H9 (cell line): ENCODE measurements at regions not wholly inside any gene's neighbourhood (a gene's known extent, or its start where the extent isn't known, plus 50 kb on each side); places are given as distances from the start of the nearest gene placed in this dataset.

Experiments
- DNase-seq: peaks from one replicate; pipeline ENCODE4 v3.0.0-alpha.2; 2017
- H2AFZ ChIP-seq: one replicate; pipeline ENCODE4 v1.6.1; 2013; ENCODE audit warnings: mild to moderate bottlenecking, low read length, control low read depth, moderate library complexity
- H2AK5ac ChIP-seq: 2 replicates; pipeline ENCODE4 v1.6.1; 2013; ENCODE audit warnings: low read length, control low read depth, mixed read lengths; ENCODE audit not compliant: insufficient read length
- H2BK120ac ChIP-seq: one replicate; pipeline ENCODE4 v1.6.1; 2013; ENCODE audit warnings: low read depth, mild to moderate bottlenecking, low read length, control low read depth, inconsistent platforms; ENCODE audit not compliant: poor library complexity, severe bottlenecking
- H2BK12ac ChIP-seq: 2 replicates; pipeline ENCODE4 v1.6.1; 2013; ENCODE audit warnings: low read length, control low read depth, mixed read lengths, low read depth; ENCODE audit not compliant: insufficient read length
- H2BK15ac ChIP-seq: 2 replicates; pipeline ENCODE4 v1.6.1; 2013; ENCODE audit warnings: low read depth, low read length, control low read depth
- H2BK20ac ChIP-seq: one replicate; pipeline ENCODE4 v1.6.1; 2013; ENCODE audit warnings: low read depth, mild to moderate bottlenecking, low read length, control low read depth, inconsistent platforms; ENCODE audit not compliant: poor library complexity, severe bottlenecking
- H2BK5ac ChIP-seq: 2 replicates; pipeline ENCODE4 v1.6.1; 2013; ENCODE audit warnings: low read length, control low read depth, mixed read lengths; ENCODE audit not compliant: insufficient read length
- H3K14ac ChIP-seq: 2 replicates; pipeline ENCODE4 v1.6.1; 2013; ENCODE audit warnings: low read length, control low read depth; ENCODE audit not compliant: insufficient read depth
- H3K18ac ChIP-seq: 2 replicates; pipeline ENCODE4 v1.6.1; 2013; ENCODE audit warnings: low read depth, mild to moderate bottlenecking, mixed read lengths, low read length, control low read depth; ENCODE audit not compliant: insufficient read length
- H3K23ac ChIP-seq: 2 replicates; pipeline ENCODE4 v1.6.1; 2013; ENCODE audit warnings: low read length, control low read depth, mixed read lengths, low read depth; ENCODE audit not compliant: insufficient read length
- H3K23me2 ChIP-seq: 2 replicates; pipeline ENCODE4 v1.6.1; 2013; ENCODE audit warnings: low read depth, mild to moderate bottlenecking, mixed read lengths, low read length, control low read depth; ENCODE audit not compliant: insufficient read length, poor library complexity, severe bottlenecking
- H3K27ac ChIP-seq: 2 replicates; pipeline ENCODE4 v1.5.1; 2013; ENCODE audit warnings: low read length, control low read depth, mixed read lengths, low read depth; ENCODE audit not compliant: insufficient read length
- H3K27me3 ChIP-seq: 2 replicates; pipeline ENCODE4 v1.6.1; 2013; ENCODE audit warnings: low read length, control low read depth, inconsistent platforms; ENCODE audit not compliant: insufficient read depth
- H3K4ac ChIP-seq: 2 replicates; pipeline ENCODE4 v1.6.1; 2013; ENCODE audit warnings: low read depth, mild to moderate bottlenecking, control low read depth, inconsistent platforms, low read length, moderate library complexity
- H3K4me1 ChIP-seq: 2 replicates; pipeline ENCODE4 v1.6.1; 2013; ENCODE audit warnings: low read length, control low read depth, inconsistent platforms; ENCODE audit not compliant: insufficient read depth
- H3K4me2 ChIP-seq: 2 replicates; pipeline ENCODE4 v1.6.1; 2013; ENCODE audit warnings: low read length, control low read depth, mixed read lengths; ENCODE audit not compliant: insufficient read length, insufficient read depth
- H3K56ac ChIP-seq: 2 replicates; pipeline ENCODE4 v1.6.1; 2013; ENCODE audit warnings: low read depth, mild to moderate bottlenecking, mixed read lengths, low read length, control low read depth; ENCODE audit not compliant: insufficient read length
- H3K79me1 ChIP-seq: 2 replicates; pipeline ENCODE4 v1.6.1; 2013; ENCODE audit warnings: low read depth, mild to moderate bottlenecking, moderate library complexity, low read length, control low read depth, inconsistent platforms; ENCODE audit not compliant: insufficient read depth, poor library complexity, severe bottlenecking
- H3K79me2 ChIP-seq: 2 replicates; pipeline ENCODE4 v1.6.1; 2013; ENCODE audit warnings: low read length, control low read depth, inconsistent platforms; ENCODE audit not compliant: insufficient read depth
- H3K9ac ChIP-seq: 2 replicates; pipeline ENCODE4 v1.6.1; 2013; ENCODE audit warnings: low read length, control low read depth, mixed read lengths; ENCODE audit not compliant: insufficient read length; ENCODE audit errors: extremely low read depth
- H3K9me3 ChIP-seq: one replicate; pipeline ENCODE4 v1.6.1; 2013; ENCODE audit warnings: low read depth, low read length, inconsistent platforms; ENCODE audit not compliant: control insufficient read depth
- H3T11ph ChIP-seq: one replicate; pipeline ENCODE4 v1.6.1; 2013; ENCODE audit warnings: mild to moderate bottlenecking, low read length, control low read depth, inconsistent platforms
- H4K20me1 ChIP-seq: one replicate; pipeline ENCODE4 v1.6.1; 2013; ENCODE audit not compliant: control insufficient read depth, insufficient read length, insufficient read depth
- H4K5ac ChIP-seq: 2 replicates; pipeline ENCODE4 v1.6.1; 2013; ENCODE audit warnings: low read depth, mild to moderate bottlenecking, mixed read lengths, low read length, control low read depth; ENCODE audit not compliant: insufficient read length
- H4K8ac ChIP-seq: replicated peaks from 2 replicates; pipeline ENCODE4 v1.6.1; 2013; ENCODE audit warnings: low read length, control low read depth, mixed read lengths, low read depth; ENCODE audit not compliant: insufficient read length
- H4K91ac ChIP-seq: 2 replicates; pipeline ENCODE4 v1.6.1; 2013; ENCODE audit warnings: low read depth, mild to moderate bottlenecking, moderate library complexity, mixed read lengths, low read length, control low read depth; ENCODE audit not compliant: insufficient read length
- H3K27ac Mint-ChIP-seq, 3 experiments: 2 replicates in 2 of 3; 3 replicates in 1 of 3; pipeline ENCODE4 v1.8.0; 2020 to 2021; ENCODE audit warnings: mixed read lengths in 3 of 3, mild to moderate bottlenecking in 1 of 3, moderate library complexity in 1 of 3
- H3K27me3 Mint-ChIP-seq: 2 replicates; pipeline ENCODE4 v1.8.0; 2021; ENCODE audit warnings: low read depth, mild to moderate bottlenecking, moderate library complexity, mixed read lengths
- H3K36me3 Mint-ChIP-seq, 3 experiments: 2 replicates in 2 of 3; 3 replicates in 1 of 3; pipeline ENCODE4 v1.8.0; 2020 to 2021; ENCODE audit warnings: low read depth in 3 of 3, mixed read lengths in 3 of 3; ENCODE audit not compliant: insufficient read depth in 1 of 3
- H3K4me1 Mint-ChIP-seq, 2 experiments: 2 replicates each; pipeline ENCODE4 v1.8.0; 2020; ENCODE audit warnings: mixed read lengths in 2 of 2
- H3K4me3 Mint-ChIP-seq, 2 experiments: 2 replicates in 1 of 2; 3 replicates in 1 of 2; pipeline ENCODE4 v1.8.0; 2020 to 2021; ENCODE audit warnings: mild to moderate bottlenecking in 2 of 2, mixed read lengths in 2 of 2, moderate library complexity in 1 of 2
- H3K9me3 Mint-ChIP-seq, 2 experiments: 2 replicates in 1 of 2; 3 replicates in 1 of 2; pipeline ENCODE4 v1.8.0; 2020; ENCODE audit warnings: mild to moderate bottlenecking in 2 of 2, mixed read lengths in 2 of 2, moderate library complexity in 1 of 2
- WGBS: extraction: QIAGEN DNeasy Blood & Tissue Kit; methylation state at CpG from one replicate; pipeline ENCODE4 v1.1.7; 2013; ENCODE audit warnings: missing lambda C conversion rate, low lambda C conversion rate, mixed read lengths; ENCODE audit not compliant: insufficient read length; ENCODE audit errors: extremely low coverage; 5-methylcytosine and 5-hydroxymethylcytosine counted together
- TF ChIP-seq, protein P1 (sequence below): fragments of 200-600 bp; sonication (generic); conservative IDR thresholded peaks from 3 replicates; pipeline ENCODE4 v1.8.0; 2021; ENCODE audit warnings: antibody characterized with exemption, mild to moderate bottlenecking

DNA sequence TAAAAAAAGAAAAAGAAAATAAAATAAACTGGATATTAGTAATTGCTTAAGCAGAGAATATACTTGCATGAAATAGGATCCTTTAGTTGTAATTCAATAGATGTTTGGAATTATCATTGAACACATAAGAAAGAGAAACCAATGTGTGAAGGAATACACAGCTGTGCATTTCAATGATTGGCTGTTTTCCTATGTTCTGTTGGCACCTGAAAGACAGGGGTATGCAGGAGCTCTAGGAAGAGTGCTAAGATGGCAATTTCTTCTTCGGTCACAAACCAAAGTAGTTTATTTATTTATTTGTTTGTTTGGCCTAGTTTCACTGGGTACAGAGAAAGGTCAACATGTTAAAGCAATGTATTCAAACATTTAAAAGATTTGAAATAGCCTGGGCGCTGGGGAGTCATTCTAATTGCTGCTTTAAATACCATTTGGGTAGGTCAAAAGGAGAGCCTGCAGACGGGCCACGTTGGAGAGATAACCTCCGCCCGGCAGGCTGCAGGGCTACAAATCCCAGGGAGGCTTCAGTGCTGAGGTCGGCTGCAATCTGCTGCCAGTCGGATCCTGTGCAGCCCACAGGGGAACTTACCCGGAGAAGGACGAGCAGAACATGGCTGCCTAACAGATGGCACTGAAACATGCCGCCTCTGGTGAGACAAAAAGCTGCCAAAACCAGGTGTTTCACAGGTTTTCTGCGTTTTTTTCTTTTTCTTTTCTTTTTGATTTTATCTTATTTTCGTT, 154.2 kb upstream of the TYRP1 start:
- no peak overlapping the region for H3K27ac Mint-ChIP-seq
- DNase-seq, result peak; percentile 28
- TF ChIP-seq, protein P1, sequence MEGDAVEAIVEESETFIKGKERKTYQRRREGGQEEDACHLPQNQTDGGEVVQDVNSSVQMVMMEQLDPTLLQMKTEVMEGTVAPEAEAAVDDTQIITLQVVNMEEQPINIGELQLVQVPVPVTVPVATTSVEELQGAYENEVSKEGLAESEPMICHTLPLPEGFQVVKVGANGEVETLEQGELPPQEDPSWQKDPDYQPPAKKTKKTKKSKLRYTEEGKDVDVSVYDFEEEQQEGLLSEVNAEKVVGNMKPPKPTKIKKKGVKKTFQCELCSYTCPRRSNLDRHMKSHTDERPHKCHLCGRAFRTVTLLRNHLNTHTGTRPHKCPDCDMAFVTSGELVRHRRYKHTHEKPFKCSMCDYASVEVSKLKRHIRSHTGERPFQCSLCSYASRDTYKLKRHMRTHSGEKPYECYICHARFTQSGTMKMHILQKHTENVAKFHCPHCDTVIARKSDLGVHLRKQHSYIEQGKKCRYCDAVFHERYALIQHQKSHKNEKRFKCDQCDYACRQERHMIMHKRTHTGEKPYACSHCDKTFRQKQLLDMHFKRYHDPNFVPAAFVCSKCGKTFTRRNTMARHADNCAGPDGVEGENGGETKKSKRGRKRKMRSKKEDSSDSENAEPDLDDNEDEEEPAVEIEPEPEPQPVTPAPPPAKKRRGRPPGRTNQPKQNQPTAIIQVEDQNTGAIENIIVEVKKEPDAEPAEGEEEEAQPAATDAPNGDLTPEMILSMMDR, result no peak

More for the DNA sequence above, 154.2 kb upstream of the TYRP1 start:
- H3K4ac ChIP-seq, result no peak overlapping the region
- no peak overlapping the region for H3K23ac ChIP-seq
- no peak overlapping the region for H3K9ac ChIP-seq
- H4K8ac ChIP-seq, result no peak overlapping the region
- H4K20me1 ChIP-seq, result no peaks in the 10 kb centered on the region
- no peaks in the 10 kb centered on the region for H3K79me1 ChIP-seq
- no peak overlapping the region for H2BK5ac ChIP-seq
- H3K18ac ChIP-seq, result no peak overlapping the region
- no peak overlapping the region for H2BK20ac ChIP-seq
- no peak overlapping the region for H2BK15ac ChIP-seq
- no peaks in the 10 kb centered on the region for H3K4me1 Mint-ChIP-seq
- no peaks in the 10 kb centered on the region for H3K9me3 ChIP-seq
- no peak overlapping the region for H3K4me3 Mint-ChIP-seq
- no peak overlapping the region for H3K4me2 ChIP-seq
- no peaks in the 10 kb centered on the region for H3K27me3 Mint-ChIP-seq
- no peak overlapping the region for H4K5ac ChIP-seq
- no peak overlapping the region for H3K14ac ChIP-seq
- H3K36me3 Mint-ChIP-seq, result no peaks in the 10 kb centered on the region; a peak in 1 of 7 replicates
- no peak overlapping the region for H2AK5ac ChIP-seq
- no peak overlapping the region for H3K56ac ChIP-seq
- no peak overlapping the region for H4K91ac ChIP-seq
- H2AFZ ChIP-seq, result no peak overlapping the region
- H2BK12ac ChIP-seq, result no peak overlapping the region
- no peaks in the 10 kb centered on the region for H3K27me3 ChIP-seq
- H3K23me2 ChIP-seq, result no peaks in the 10 kb centered on the region
- no peaks in the 10 kb centered on the region for H3K79me2 ChIP-seq
- peaks cover 0 to 4% of the 10 kb centered on the region in 2 experiments; a peak in 3 of 5 replicates for H3K9me3 Mint-ChIP-seq
- WGBS, result no CpG with 5 or more reads among the region's 13 CpGs
- H3T11ph ChIP-seq, result no peak overlapping the region
- no peaks in the 10 kb centered on the region for H3K4me1 ChIP-seq
- no peak overlapping the region for H3K27ac ChIP-seq
- H2BK120ac ChIP-seq, result no peak overlapping the region
